HepG2 (cell line): ENCODE measurements at regions not wholly inside any gene's neighbourhood (a gene's known extent, or its start where the extent isn't known, plus 50 kb on each side); places are given as distances from the start of the nearest gene placed in this dataset.

Experiments used
- JUNB ChIP-seq: sonication (generic); formaldehyde crosslinking; IDR thresholded peaks from 2 replicates; pipeline ENCODE4 v1.8.0; 2022; ENCODE audit warnings: missing genetic modification reagents, mild to moderate bottlenecking, borderline replicate concordance
- TCF7L2 ChIP-seq: IDR thresholded peaks from 2 replicates; pipeline ENCODE4 v1.6.1; 2011; ENCODE audit warnings: mild to moderate bottlenecking, low read depth, low read length, moderate library complexity
- TF ChIP-seq, protein P1 (sequence below): sonication (generic); formaldehyde crosslinking; IDR thresholded peaks from 2 replicates; pipeline ENCODE4 v1.5.0; 2020; ENCODE audit warnings: mild to moderate bottlenecking, missing genetic modification reagents, moderate library complexity
- TF ChIP-seq, protein P2 (sequence below): sonication (generic); formaldehyde crosslinking; IDR thresholded peaks from 2 replicates; pipeline ENCODE4 v1.5.1; 2020; ENCODE audit warnings: mild to moderate bottlenecking, missing genetic modification reagents, moderate library complexity

DNA sequence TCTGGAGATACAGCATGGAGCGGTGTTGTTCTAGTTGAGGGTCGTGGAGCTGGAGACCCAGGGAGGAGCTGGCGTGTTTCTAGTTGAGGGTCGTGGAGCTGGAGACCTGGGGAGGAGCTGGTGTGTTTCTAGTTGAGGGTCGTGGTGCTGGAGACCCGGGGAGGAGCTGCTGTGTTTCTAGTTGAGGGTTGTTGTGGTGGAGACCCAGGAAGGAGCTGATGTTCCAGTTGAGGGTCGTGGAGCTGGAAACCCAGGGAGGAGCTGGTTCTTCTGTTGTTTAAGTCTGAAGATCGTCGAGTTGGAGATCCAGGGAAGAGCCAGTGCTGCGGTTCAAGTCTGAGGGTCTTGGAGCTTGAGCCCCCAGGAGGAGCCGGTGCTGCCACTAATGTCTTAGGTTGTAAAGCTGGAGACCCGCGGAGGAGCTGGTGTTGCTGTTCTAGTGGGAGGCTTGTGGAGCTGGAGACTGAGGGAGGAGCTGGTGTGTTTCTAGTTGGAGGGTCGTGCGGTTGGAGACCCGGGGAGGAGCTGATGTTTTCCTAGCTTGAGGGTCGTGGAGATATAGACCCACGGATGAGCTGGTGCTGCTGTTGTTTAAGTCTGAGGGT lies 155.3 kb downstream of the RTP5 start:
- TF ChIP-seq TCF7L2 (no peak), JUNB (CRISPR knock-in tag) (no peak)
- TF ChIP-seq, protein P1, sequence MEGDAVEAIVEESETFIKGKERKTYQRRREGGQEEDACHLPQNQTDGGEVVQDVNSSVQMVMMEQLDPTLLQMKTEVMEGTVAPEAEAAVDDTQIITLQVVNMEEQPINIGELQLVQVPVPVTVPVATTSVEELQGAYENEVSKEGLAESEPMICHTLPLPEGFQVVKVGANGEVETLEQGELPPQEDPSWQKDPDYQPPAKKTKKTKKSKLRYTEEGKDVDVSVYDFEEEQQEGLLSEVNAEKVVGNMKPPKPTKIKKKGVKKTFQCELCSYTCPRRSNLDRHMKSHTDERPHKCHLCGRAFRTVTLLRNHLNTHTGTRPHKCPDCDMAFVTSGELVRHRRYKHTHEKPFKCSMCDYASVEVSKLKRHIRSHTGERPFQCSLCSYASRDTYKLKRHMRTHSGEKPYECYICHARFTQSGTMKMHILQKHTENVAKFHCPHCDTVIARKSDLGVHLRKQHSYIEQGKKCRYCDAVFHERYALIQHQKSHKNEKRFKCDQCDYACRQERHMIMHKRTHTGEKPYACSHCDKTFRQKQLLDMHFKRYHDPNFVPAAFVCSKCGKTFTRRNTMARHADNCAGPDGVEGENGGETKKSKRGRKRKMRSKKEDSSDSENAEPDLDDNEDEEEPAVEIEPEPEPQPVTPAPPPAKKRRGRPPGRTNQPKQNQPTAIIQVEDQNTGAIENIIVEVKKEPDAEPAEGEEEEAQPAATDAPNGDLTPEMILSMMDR (CRISPR knock-in tag), result no peak
- TF ChIP-seq, protein P2, sequence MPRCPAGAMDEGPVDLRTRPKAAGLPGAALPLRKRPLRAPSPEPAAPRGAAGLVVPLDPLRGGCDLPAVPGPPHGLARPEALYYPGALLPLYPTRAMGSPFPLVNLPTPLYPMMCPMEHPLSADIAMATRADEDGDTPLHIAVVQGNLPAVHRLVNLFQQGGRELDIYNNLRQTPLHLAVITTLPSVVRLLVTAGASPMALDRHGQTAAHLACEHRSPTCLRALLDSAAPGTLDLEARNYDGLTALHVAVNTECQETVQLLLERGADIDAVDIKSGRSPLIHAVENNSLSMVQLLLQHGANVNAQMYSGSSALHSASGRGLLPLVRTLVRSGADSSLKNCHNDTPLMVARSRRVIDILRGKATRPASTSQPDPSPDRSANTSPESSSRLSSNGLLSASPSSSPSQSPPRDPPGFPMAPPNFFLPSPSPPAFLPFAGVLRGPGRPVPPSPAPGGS (CRISPR knock-in tag), result no peak
